Cardiac fibroblast (primary cell): ENCODE measurements at regions not wholly inside any gene's neighbourhood (a gene's known extent, or its start where the extent isn't known, plus 50 kb on each side); places are given as distances from the start of the nearest gene placed in this dataset.

Source experiments
- DNase-seq, 2 donors: peaks; one replicate each; pipeline versions ENCODE4 v3.0.0 to v3.0.0-alpha.2; 2010; ENCODE audit warnings: low read depth in 2 of 2
- H3K4me3 ChIP-seq, 2 donors: replicated peaks in 1 of 2; 1 replicate in 1 of 2; 2 replicates in 1 of 2; pipeline ENCODE4 v1.5.1; 2011; ENCODE audit warnings: low read depth in 2 of 2, low read length in 2 of 2, mild to moderate bottlenecking in 2 of 2, moderate library complexity in 1 of 2
- CTCF ChIP-seq: IDR thresholded peaks from one replicate; pipeline ENCODE4 v1.5.1; 2011; ENCODE audit warnings: low read depth, mild to moderate bottlenecking, low read length, inconsistent platforms

GRCh38 chr10:81367132-81367531 is 507.9 kb upstream of the NRG3 start:
- no peak overlapping the region for H3K4me3 ChIP-seq
- DNase-seq: no peak
- no peak for TF ChIP-seq CTCF

DNA sequence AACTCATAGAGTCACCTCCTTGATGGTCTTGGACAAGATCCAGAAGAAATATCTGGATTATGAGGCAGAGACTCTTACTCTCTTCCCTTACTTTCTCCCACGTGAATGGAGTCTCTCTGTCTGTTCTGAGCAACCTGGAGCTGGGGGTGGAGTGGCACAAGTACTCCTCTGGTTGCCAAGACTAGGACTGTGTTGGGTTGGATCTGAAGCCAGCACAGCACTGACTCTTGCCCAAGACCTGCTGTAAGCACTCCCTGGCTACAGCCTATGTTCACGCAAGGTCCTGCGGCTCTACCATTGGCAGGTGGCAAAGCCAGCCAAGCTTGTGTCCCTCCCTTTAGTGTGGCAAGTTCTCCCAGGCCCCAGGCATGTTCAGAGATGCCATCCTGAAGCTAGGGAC is 488.2 kb upstream of the NRG3 start:
- no peak for TF ChIP-seq CTCF
- no peak overlapping the region for H3K4me3 ChIP-seq
- DNase-seq: no peak

- TF ChIP-seq CTCF: no peak
- H3K4me3 ChIP-seq: no peak overlapping the region
- DNase-seq: no peak
Observed at GRCh38 chr10:81403451-81403850, 471.5 kb upstream of the NRG3 start.

- H3K4me3 ChIP-seq: no peak overlapping the region
- no peak for DNase-seq
- TF ChIP-seq CTCF: no peak
Observed at GRCh38 chr10:81405399-81405798, 469.6 kb upstream of the NRG3 start.

DNA sequence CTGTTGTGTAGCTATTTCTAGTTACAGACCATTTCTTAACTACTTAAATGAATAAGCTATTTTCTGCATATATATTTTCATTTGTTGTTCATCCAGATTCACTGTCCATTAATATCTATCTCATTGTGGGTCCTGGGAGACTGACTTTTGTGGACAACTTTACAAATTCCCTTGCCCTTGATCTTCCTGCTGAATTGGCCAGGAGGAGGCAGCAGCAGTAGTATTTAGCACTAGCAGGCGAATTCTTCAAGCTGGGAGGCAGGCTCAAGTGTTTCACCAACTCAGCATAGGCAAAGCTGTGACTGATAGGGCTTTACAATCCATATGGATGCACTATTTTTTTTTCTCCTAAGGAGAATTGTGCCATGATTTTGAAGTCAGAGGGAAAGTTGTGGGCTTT is 461.0 kb upstream of the NRG3 start:
- peak in 1 of 2 donors; percentile 2 for DNase-seq
- TF ChIP-seq CTCF: no peak
- H3K4me3 ChIP-seq: no peak overlapping the region

DNA sequence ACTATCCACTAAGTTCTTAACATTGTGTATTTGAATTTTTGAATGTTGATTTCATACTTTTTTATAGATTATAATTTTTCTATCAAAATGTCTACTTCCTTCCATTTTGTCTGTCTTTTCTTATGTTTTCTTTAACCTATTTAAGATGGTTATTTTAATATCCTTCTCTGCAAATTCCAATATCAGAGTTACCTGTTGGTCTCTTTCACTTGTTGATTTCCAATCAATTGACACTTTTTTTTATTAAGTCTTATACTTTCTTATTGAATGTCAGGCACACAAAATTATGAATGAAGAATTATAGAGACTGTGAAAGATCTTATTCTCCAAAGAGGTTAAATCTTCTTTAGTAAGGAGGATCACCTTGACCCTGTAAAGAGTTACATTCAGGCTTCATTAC is 448.3 kb upstream of the NRG3 start:
- TF ChIP-seq CTCF: no peak
- no peak for DNase-seq
- no peak overlapping the region for H3K4me3 ChIP-seq

GRCh38 chr10:81428456-81429134 is 446.4 kb upstream of the NRG3 start:
- no peak overlapping the region for H3K4me3 ChIP-seq
- no peak for TF ChIP-seq CTCF
- no peak for DNase-seq
